ENCODE measurements at regions not wholly inside any gene's neighbourhood (a gene's known extent, or its start where the extent isn't known, plus 50 kb on each side); places are given as distances from the start of the nearest gene placed in this dataset.

GRCh38 chr12:59839514-59839913 lies 243.7 kb downstream of the SLC16A7 start:
- Mint-ChIP-seq H3K4me1 (no peaks in the 10 kb centered on the region), H3K27ac (no peak overlapping the region), H3K4me3 (no peak overlapping the region), H3K36me3 (no peaks in the 10 kb centered on the region), H3K9me3 (peaks cover 0 to 7% (median 0%) of the 10 kb centered on the region in 7 donors), H3K27me3 (ENCODE audit: low read depth in 3 of 3) (peaks cover 0 to 2% (median 0%) of the 10 kb centered on the region in 3 donors)
- Histone ChIP-seq H3K9ac (ENCODE audit: insufficient read depth, low read length, poor library complexity, severe bottlenecking) (no peak overlapping the region), H2AFZ (ENCODE audit: insufficient read depth, low read depth, low read length, poor library complexity, severe bottlenecking) (no peak overlapping the region), H3K79me2 (ENCODE audit: insufficient read depth, low read length) (no peaks in the 10 kb centered on the region), H3K4me1 (ENCODE audit: control insufficient read depth in 1 of 2, insufficient read depth in 2 of 2, low read length in 2 of 2) (no peaks in the 10 kb centered on the region), H3K27me3 (ENCODE audit: control insufficient read depth in 2 of 2, insufficient read depth in 2 of 2, low read length in 2 of 2) (no peaks in the 10 kb centered on the region), H4K20me1 (ENCODE audit: insufficient read depth, low read length) (no peaks in the 10 kb centered on the region), H3K9me3 (replicated peaks in 1 of 2; ENCODE audit: control insufficient read depth in 1 of 2, insufficient read depth in 1 of 2, low read length in 2 of 2) (no peaks in the 10 kb centered on the region), H3K4me3 (replicated peaks in 1 of 3; ENCODE audit: low read depth in 2 of 3, low read length in 3 of 3) (no peak overlapping the region), H3K4me2 (replicated peaks; ENCODE audit: extremely low read depth, low read length, poor library complexity, severe bottlenecking) (no peak overlapping the region), H3K36me3 (replicated peaks in 1 of 2; ENCODE audit: control insufficient read depth in 1 of 2, insufficient read depth in 2 of 2, low read length in 2 of 2) (no peaks in the 10 kb centered on the region), H3K27ac (ENCODE audit: low read depth in 1 of 2, low read length in 2 of 2) (no peak overlapping the region)
- intact Hi-C loops (cut with micrococcal nuclease) = loop anchor here (10.0 kb wide), 2 partner anchors 435 to 445 kb away; no protein-coding TSS in a partner anchor
- no peak for TF ChIP-seq CTCF (IDR thresholded peaks at IDR 0.05)
- WGBS (ENCODE audit: insufficient coverage) = no CpG with 5 or more reads among the region's 1 CpG
- no peak for DNase-seq

GRCh38 chr12:59843260-59843843 lies 247.5 kb downstream of the SLC16A7 start:
- Histone ChIP-seq H3K27ac (ENCODE audit: low read depth in 1 of 2, low read length in 2 of 2) (no peak overlapping the region), H4K20me1 (ENCODE audit: insufficient read depth, low read length) (no peaks in the 10 kb centered on the region), H3K9me3 (replicated peaks in 1 of 2; ENCODE audit: control insufficient read depth in 1 of 2, insufficient read depth in 1 of 2, low read length in 2 of 2) (no peaks in the 10 kb centered on the region), H3K36me3 (replicated peaks in 1 of 2; ENCODE audit: control insufficient read depth in 1 of 2, insufficient read depth in 2 of 2, low read length in 2 of 2) (no peaks in the 10 kb centered on the region), H3K27me3 (ENCODE audit: control insufficient read depth in 2 of 2, insufficient read depth in 2 of 2, low read length in 2 of 2) (no peaks in the 10 kb centered on the region), H3K9ac (ENCODE audit: insufficient read depth, low read length, poor library complexity, severe bottlenecking) (no peak overlapping the region), H3K79me2 (ENCODE audit: insufficient read depth, low read length) (no peaks in the 10 kb centered on the region), H3K4me3 (replicated peaks in 1 of 3; ENCODE audit: low read depth in 2 of 3, low read length in 3 of 3) (no peak overlapping the region), H3K4me1 (ENCODE audit: control insufficient read depth in 1 of 2, insufficient read depth in 2 of 2, low read length in 2 of 2) (no peaks in the 10 kb centered on the region), H3K4me2 (replicated peaks; ENCODE audit: extremely low read depth, low read length, poor library complexity, severe bottlenecking) (no peak overlapping the region), H2AFZ (ENCODE audit: insufficient read depth, low read depth, low read length, poor library complexity, severe bottlenecking) (no peak overlapping the region)
- Mint-ChIP-seq H3K4me3 (no peak overlapping the region), H3K27me3 (ENCODE audit: low read depth in 3 of 3) (peaks cover 0 to 2% (median 0%) of the 10 kb centered on the region in 3 donors), H3K36me3 (no peaks in the 10 kb centered on the region), H3K9me3 (peaks cover 0 to 8% (median 0%) of the 10 kb centered on the region in 7 donors), H3K27ac (no peak overlapping the region), H3K4me1 (no peaks in the 10 kb centered on the region)
- WGBS (ENCODE audit: insufficient coverage) = no CpG with 5 or more reads among the region's 3 CpGs
- intact Hi-C loops (cut with micrococcal nuclease) = no loop called here
- DNase-seq = no peak
- TF ChIP-seq CTCF (IDR thresholded peaks at IDR 0.05) = no peak

All from CD14-positive monocyte (primary cell).